GM11168 (cell line): ENCODE measurements at regions not wholly inside any gene's neighbourhood (a gene's known extent, or its start where the extent isn't known, plus 50 kb on each side); places are given as distances from the start of the nearest gene placed in this dataset.
"Not testable (repeated sequence)": the region's sequence is repeated elsewhere in the genome, so short reads cannot be mapped to it uniquely, and the experiment has no call there.

Source experiments
- in situ Hi-C: fragments of 300-500 bp; cut with MboI; formaldehyde crosslinking; loops from one replicate; pipeline ENCODE4 v1.12.0; 2022; ENCODE audit warnings: low sequenced_read_pairs; ENCODE audit not compliant: unreplicated experiment

DNA sequence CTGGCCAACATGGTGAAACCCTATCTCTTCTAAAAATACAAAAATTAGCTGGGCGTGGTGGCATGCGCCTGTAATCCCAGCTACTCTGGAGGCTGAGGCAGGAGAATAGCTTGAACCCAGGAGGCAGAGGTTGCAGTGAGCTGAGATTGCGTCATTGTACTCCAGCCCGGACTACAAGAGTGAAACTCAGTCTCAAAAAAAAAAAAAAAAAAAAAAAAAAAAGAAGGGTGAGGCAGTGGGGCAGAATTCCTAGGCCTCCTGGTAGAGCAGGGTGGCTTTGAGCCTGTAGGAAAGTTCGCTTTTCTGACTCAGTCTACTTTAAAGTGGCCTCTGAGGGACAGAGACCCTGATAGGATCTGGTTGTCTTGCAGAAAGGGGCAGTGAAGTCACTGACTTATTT is 60.8 kb upstream of the GTF3A start:
- in situ Hi-C loops: not testable (repeated sequence)

- in situ Hi-C loops: no loop called here
Measured at GRCh38 chr13:27367570-27367969, 56.8 kb upstream of the GTF3A start.

DNA sequence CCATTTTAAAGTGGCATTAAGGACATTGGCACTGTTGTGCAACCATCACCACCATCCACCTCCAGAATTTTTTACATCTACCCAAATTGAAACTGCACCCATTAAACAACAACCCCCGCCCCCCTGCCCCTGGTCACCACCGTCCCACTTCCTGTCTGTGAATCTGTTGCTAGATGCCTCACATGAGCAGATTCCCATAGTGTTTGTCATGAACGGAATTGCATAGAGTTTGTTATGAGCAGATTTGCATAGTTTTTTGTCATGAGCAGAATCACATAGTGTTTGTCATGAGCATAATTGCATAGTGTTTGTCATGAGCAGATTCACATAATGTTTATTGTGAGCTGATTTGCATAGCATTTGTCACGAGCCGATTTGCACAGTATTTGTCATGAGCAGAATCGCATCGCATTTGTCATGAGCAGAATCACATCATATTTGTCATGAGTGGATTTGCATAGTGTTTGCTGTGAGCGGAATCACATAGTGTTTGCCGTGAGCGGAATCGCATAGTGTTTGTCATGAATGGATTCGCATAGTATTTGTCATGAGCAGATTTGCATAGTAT is 54.0 kb upstream of the GTF3A start:
- in situ Hi-C loops: loop anchor here (10.0 kb wide), 1 partner anchor 454 kb away; no protein-coding TSS in a partner anchor

DNA sequence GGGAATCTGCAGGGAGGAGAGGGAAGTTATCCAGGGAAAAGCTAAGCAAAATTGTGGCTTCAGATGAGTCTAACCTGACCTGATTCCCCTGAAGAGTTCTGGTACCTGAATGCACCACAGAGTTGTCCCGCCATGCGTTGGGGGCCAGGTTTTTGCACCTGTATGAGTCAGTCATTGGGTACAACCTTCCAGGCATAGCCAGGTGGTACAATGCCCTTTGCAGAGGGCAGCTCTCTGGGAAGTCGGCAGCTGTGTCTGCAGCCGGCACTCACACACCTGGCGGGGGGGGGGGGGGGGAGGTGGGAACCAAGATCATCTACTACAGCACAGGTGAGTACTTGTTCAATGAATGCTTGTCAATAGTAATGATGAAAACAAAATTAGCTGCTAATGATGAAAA is 52.5 kb upstream of the GTF3A start:
- in situ Hi-C loops: loop anchor here (10.0 kb wide), 1 partner anchor 453 kb away; no protein-coding TSS in a partner anchor

DNA sequence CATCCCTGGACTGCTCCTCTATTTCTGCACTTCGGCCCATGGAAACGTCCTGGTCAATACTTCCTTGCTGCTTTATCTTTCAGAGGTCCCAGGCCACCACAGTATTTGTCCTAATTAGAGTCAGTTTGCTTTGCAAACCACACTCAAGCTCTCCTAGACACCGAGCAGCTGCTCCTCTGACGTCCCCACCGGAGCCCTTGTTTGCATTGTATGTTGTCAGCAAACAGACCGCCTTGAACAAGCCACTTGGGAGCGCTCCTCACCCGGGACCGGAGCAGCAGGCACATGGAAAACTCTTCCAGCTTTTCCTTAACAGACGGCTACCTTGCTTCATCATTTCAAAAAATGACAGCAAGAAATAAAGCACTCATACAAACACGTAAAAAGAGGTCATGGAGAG is 51.5 kb upstream of the GTF3A start:
- in situ Hi-C loops: loop anchor here (10.0 kb wide), 1 partner anchor 452 kb away; no protein-coding TSS in a partner anchor

GRCh38 chr13:27374126-27374613 is 50.2 kb upstream of the GTF3A start:
- in situ Hi-C loops: loop anchor here (10.0 kb wide), 1 partner anchor 451 kb away; no protein-coding TSS in a partner anchor
